Nephron (organoid): ENCODE measurements at regions not wholly inside any gene's neighbourhood (a gene's known extent, or its start where the extent isn't known, plus 50 kb on each side); places are given as distances from the start of the nearest gene placed in this dataset.
"Not testable (repeated sequence)": the region's sequence is repeated elsewhere in the genome, so short reads cannot be mapped to it uniquely, and the experiment has no call there.

Experiments used
- H3K27ac Mint-ChIP-seq, 3 experiments: 2 replicates each; pipeline ENCODE4 v1.8.0; 2020; ENCODE audit warnings: mixed read lengths in 3 of 3, mild to moderate bottlenecking in 2 of 3, moderate library complexity in 1 of 3
- H3K27me3 Mint-ChIP-seq: 2 replicates; pipeline ENCODE4 v1.8.0; 2021; ENCODE audit warnings: low read depth, mild to moderate bottlenecking, moderate library complexity, mixed read lengths
- H3K36me3 Mint-ChIP-seq: 2 replicates; pipeline ENCODE4 v1.8.0; 2020; ENCODE audit warnings: low read depth, mixed read lengths
- H3K4me1 Mint-ChIP-seq: 2 replicates; pipeline ENCODE4 v1.8.0; 2020; ENCODE audit warnings: mixed read lengths
- H3K4me3 Mint-ChIP-seq, 3 experiments: 2 replicates each; pipeline ENCODE4 v1.8.0; 2020; ENCODE audit warnings: mild to moderate bottlenecking in 3 of 3, mixed read lengths in 3 of 3, moderate library complexity in 2 of 3
- H3K9me3 Mint-ChIP-seq: 2 replicates; pipeline ENCODE4 v1.8.0; 2020; ENCODE audit warnings: mixed read lengths
- CTCF ChIP-seq, 3 experiments: fragments of 200-600 bp; sonication (generic); IDR thresholded peaks; one replicate each; pipeline ENCODE4 v1.5.0; 2021; ENCODE audit warnings: antibody characterized with exemption in 3 of 3; ENCODE audit not compliant: unreplicated experiment in 3 of 3

- peaks cover 5% of the 10 kb centered on the region for H3K4me1 Mint-ChIP-seq
- H3K36me3 Mint-ChIP-seq = peaks cover 4% of the 10 kb centered on the region
- peaks cover 9% of the 10 kb centered on the region for H3K9me3 Mint-ChIP-seq
- no peak overlapping the region for H3K27ac Mint-ChIP-seq
- no peak overlapping the region for H3K4me3 Mint-ChIP-seq
- TF ChIP-seq CTCF (IDR thresholded peaks at IDR 0.05; ENCODE audit: unreplicated experiment in 3 of 3) = no peak
- H3K27me3 Mint-ChIP-seq = no peaks in the 10 kb centered on the region
Measured at GRCh38 chr5:167361795-167362194, 929.6 kb upstream of the WWC1 start.

GRCh38 chr5:167363065-167363464, 928.4 kb upstream of the WWC1 start:
- TF ChIP-seq CTCF (IDR thresholded peaks at IDR 0.05; ENCODE audit: unreplicated experiment in 3 of 3) = no peak
- Mint-ChIP-seq H3K4me1 (peaks cover 5% of the 10 kb centered on the region), H3K9me3 (peaks cover 9% of the 10 kb centered on the region), H3K27me3 (no peaks in the 10 kb centered on the region), H3K36me3 (peaks cover 4% of the 10 kb centered on the region), H3K27ac (no peak overlapping the region), H3K4me3 (no peak overlapping the region)

GRCh38 chr5:167375125-167375524, 916.3 kb upstream of the WWC1 start:
- H3K9me3 Mint-ChIP-seq = no peaks in the 10 kb centered on the region
- no peak for TF ChIP-seq CTCF (IDR thresholded peaks at IDR 0.05; ENCODE audit: unreplicated experiment in 3 of 3)
- peaks cover 3% of the 10 kb centered on the region for H3K27me3 Mint-ChIP-seq
- no peak overlapping the region for H3K27ac Mint-ChIP-seq
- H3K4me1 Mint-ChIP-seq = peaks cover 15% of the 10 kb centered on the region
- H3K4me3 Mint-ChIP-seq = no peak overlapping the region
- no peaks in the 10 kb centered on the region for H3K36me3 Mint-ChIP-seq

GRCh38 chr5:167378894-167379723, 912.3 kb upstream of the WWC1 start:
- H3K36me3 Mint-ChIP-seq = no peaks in the 10 kb centered on the region
- TF ChIP-seq CTCF (IDR thresholded peaks at IDR 0.05; ENCODE audit: unreplicated experiment in 3 of 3) = no peak
- H3K27ac Mint-ChIP-seq = peak overlapping the region; percentile 17 to 77 (median 23)
- H3K4me1 Mint-ChIP-seq = peaks cover 15% of the 10 kb centered on the region
- H3K9me3 Mint-ChIP-seq = no peaks in the 10 kb centered on the region
- H3K4me3 Mint-ChIP-seq = no peak overlapping the region
- peaks cover 3% of the 10 kb centered on the region for H3K27me3 Mint-ChIP-seq

GRCh38 chr5:167381457-167381856, 910.0 kb upstream of the WWC1 start:
- H3K36me3 Mint-ChIP-seq = no peaks in the 10 kb centered on the region
- H3K27me3 Mint-ChIP-seq = no peaks in the 10 kb centered on the region
- no peak overlapping the region for H3K27ac Mint-ChIP-seq
- H3K9me3 Mint-ChIP-seq = no peaks in the 10 kb centered on the region
- peaks cover 15% of the 10 kb centered on the region for H3K4me1 Mint-ChIP-seq
- H3K4me3 Mint-ChIP-seq = no peak overlapping the region
- TF ChIP-seq CTCF (IDR thresholded peaks at IDR 0.05; ENCODE audit: unreplicated experiment in 3 of 3) = no peak

GRCh38 chr5:167389537-167389936, 901.9 kb upstream of the WWC1 start:
- Mint-ChIP-seq H3K9me3 (peaks cover 8% of the 10 kb centered on the region), H3K27me3 (no peaks in the 10 kb centered on the region), H3K4me1 (no peaks in the 10 kb centered on the region), H3K36me3 (no peaks in the 10 kb centered on the region), H3K4me3 (no peak overlapping the region), H3K27ac (no peak overlapping the region)
- TF ChIP-seq CTCF (IDR thresholded peaks at IDR 0.05; ENCODE audit: unreplicated experiment in 3 of 3) = no peak

GRCh38 chr5:167391286-167391685, 900.2 kb upstream of the WWC1 start:
- H3K4me1 Mint-ChIP-seq, H3K4me3 Mint-ChIP-seq, H3K36me3 Mint-ChIP-seq, H3K27me3 Mint-ChIP-seq, H3K9me3 Mint-ChIP-seq: not testable (repeated sequence)
- H3K27ac Mint-ChIP-seq = peak overlapping the region in 1 of 3 experiments; percentile 9
